Nephron progenitor cell (in vitro differentiated cells): ENCODE measurements at regions not wholly inside any gene's neighbourhood (a gene's known extent, or its start where the extent isn't known, plus 50 kb on each side); places are given as distances from the start of the nearest gene placed in this dataset.

Experiments used
- DNase-seq: peaks from one replicate; pipeline ENCODE4 v3.0.0; 2021
- H3K27ac Mint-ChIP-seq: 2 replicates; pipeline ENCODE4 v1.8.0; 2021; ENCODE audit warnings: mild to moderate bottlenecking, moderate library complexity, mixed read lengths
- H3K27me3 Mint-ChIP-seq: 2 replicates; pipeline ENCODE4 v1.8.0; 2021; ENCODE audit warnings: mild to moderate bottlenecking, low read depth, mixed read lengths; ENCODE audit not compliant: poor library complexity
- H3K36me3 Mint-ChIP-seq: 2 replicates; pipeline ENCODE4 v1.8.0; 2021; ENCODE audit warnings: low read depth, mixed read lengths
- H3K4me1 Mint-ChIP-seq: 2 replicates; pipeline ENCODE4 v1.8.0; 2021; ENCODE audit warnings: mixed read lengths
- H3K4me3 Mint-ChIP-seq: 2 replicates; pipeline ENCODE4 v1.8.0; 2021; ENCODE audit warnings: mild to moderate bottlenecking, moderate library complexity, mixed read lengths
- H3K9me3 Mint-ChIP-seq: 2 replicates; pipeline ENCODE4 v1.8.0; 2021; ENCODE audit warnings: mild to moderate bottlenecking, moderate library complexity, mixed read lengths
- CTCF ChIP-seq: fragments of 200-600 bp; sonication (generic); IDR thresholded peaks from 2 replicates; pipeline ENCODE4 v1.5.0; 2021; ENCODE audit warnings: antibody characterized with exemption

DNA sequence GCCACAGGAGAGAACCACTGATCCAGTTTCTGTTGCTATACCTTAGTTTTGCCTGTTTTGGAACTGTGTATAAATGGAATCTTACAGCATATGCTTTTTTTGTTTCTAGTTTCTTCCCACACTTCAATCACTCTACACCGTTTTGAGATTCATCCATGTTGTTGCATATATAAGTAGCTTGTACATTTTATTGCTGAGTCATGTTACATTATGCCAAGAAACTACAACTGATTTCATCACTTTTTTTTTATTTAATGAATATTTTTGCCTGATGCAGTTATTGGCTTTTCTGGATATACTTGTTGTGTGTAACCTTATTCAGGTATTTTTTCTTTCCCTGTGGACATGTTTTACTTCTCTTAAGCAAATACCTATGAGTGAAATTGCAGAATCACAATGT, 1135.9 kb downstream of the RAPGEF2 start:
- no peaks in the 10 kb centered on the region for H3K27me3 Mint-ChIP-seq
- no peaks in the 10 kb centered on the region for H3K36me3 Mint-ChIP-seq
- H3K27ac Mint-ChIP-seq: no peak overlapping the region
- TF ChIP-seq CTCF: no peak
- DNase-seq: no peak
- H3K4me3 Mint-ChIP-seq: no peak overlapping the region
- H3K9me3 Mint-ChIP-seq: no peaks in the 10 kb centered on the region
- H3K4me1 Mint-ChIP-seq: no peaks in the 10 kb centered on the region

DNA sequence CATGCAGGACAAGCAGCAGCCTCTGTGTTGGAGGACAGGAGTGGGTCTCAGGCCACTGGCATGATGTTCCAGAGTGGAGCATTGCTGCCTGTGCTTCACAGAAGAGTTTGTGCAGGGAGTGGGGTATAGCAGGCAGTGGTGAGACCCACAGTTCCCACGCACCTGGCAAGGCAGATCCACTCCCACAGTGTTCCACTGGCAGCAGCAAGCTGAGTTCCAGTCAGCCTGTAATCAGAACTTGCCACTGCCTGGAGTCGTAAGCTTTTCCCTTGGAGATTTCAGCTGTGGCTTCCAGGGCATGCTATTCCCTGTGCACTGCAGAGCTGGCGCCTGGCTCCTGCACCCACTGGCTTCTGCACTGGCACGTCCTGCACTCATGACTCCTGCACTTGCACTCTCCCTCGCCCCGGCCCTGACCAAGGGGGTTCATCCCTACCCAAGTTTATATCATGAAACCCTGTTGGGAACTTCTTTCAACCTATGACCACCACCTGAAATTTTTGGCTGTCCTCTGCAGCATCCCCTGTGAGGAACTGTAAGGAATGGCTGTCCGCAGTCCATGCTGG, 1144.3 kb downstream of the RAPGEF2 start:
- no peaks in the 10 kb centered on the region for H3K36me3 Mint-ChIP-seq
- no peaks in the 10 kb centered on the region for H3K4me1 Mint-ChIP-seq
- peaks cover 3% of the 10 kb centered on the region for H3K27me3 Mint-ChIP-seq
- no peak overlapping the region for H3K27ac Mint-ChIP-seq
- no peak for TF ChIP-seq CTCF
- no peak for DNase-seq
- no peaks in the 10 kb centered on the region for H3K9me3 Mint-ChIP-seq
- no peak overlapping the region for H3K4me3 Mint-ChIP-seq

DNA sequence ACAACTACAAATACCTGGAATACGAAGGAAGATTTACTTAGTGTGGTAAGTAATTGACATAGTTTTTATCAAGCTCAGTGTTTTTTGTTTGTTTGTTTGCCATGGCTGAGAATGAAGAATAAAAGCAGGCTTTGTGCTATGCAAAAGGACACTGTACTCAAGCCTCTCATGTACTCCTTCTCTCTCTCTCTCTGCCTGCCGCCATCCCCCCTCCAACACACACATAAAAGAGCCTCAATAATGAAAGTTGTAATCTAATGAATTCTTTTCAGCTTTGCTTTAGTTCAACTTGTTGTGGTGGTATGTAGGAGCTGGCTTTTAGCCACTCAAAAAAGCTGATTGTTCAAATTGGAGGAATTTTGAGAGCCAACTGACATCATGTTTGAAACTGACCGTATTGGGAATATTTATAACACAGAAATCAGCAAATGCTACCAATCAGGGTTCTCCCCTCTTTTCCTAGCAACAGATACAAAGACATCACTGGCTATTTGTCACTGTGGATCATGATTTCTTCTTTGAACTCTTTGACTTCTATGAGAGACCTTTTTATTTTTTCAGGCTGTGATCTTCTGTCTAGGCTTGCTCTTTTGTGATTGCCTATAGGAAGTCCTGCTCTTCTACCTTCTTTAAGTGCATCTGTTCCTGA, 1148.8 kb downstream of the RAPGEF2 start:
- Mint-ChIP-seq H3K4me3 (no peak overlapping the region), H3K9me3 (no peaks in the 10 kb centered on the region), H3K27ac (no peak overlapping the region), H3K4me1 (no peaks in the 10 kb centered on the region), H3K27me3 (peaks cover 3% of the 10 kb centered on the region), H3K36me3 (no peaks in the 10 kb centered on the region)
- no peak for DNase-seq
- no peak for TF ChIP-seq CTCF

DNA sequence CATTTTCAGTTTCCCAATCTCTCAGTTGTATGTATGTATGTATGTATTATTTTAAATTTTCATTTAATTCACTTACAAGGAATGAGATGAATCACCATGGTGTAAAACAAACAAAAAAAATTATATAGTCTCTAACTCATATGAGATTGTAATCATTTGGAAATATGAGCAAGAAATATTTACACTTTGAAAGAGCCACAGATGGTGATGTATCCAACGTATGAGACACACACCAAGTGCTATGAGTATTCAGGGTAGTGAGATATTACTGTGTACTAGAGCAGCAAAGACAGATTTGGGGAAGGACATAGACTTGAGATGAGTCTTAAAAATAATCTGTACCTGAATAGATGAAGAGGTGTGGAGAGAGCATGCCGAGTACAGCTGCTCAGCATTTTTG, 1154.4 kb downstream of the RAPGEF2 start:
- Mint-ChIP-seq H3K27ac (no peak overlapping the region), H3K27me3 (no peaks in the 10 kb centered on the region), H3K36me3 (no peaks in the 10 kb centered on the region), H3K4me1 (no peaks in the 10 kb centered on the region), H3K4me3 (no peak overlapping the region), H3K9me3 (no peaks in the 10 kb centered on the region)
- TF ChIP-seq CTCF: no peak
- no peak for DNase-seq

DNA sequence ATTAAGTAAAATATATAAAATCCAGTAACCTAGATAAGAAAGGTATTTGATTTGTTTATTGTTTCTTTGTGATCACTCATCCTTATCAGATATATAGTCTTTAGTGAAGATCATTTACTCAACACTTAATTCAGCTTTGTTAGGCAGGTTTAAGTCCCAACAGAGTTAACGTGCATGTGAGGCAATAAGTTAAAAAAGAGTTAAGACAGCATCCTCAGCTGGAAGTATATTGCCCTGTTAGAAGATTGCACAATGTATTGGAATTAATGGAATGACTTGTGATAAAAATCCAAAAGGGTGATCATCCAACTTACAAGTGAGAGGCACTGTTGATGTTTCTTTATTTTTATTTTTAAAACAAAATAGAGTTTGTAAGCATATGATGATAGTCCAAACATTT, 1162.1 kb downstream of the RAPGEF2 start:
- no peak for TF ChIP-seq CTCF
- no peaks in the 10 kb centered on the region for H3K36me3 Mint-ChIP-seq
- H3K27ac Mint-ChIP-seq: no peak overlapping the region
- no peaks in the 10 kb centered on the region for H3K27me3 Mint-ChIP-seq
- no peak for DNase-seq
- H3K4me3 Mint-ChIP-seq: no peak overlapping the region
- peaks cover 6% of the 10 kb centered on the region for H3K9me3 Mint-ChIP-seq
- no peaks in the 10 kb centered on the region for H3K4me1 Mint-ChIP-seq

GRCh38 chr4:160265836-160266235, 1163.0 kb downstream of the RAPGEF2 start:
- no peaks in the 10 kb centered on the region for H3K4me1 Mint-ChIP-seq
- H3K27me3 Mint-ChIP-seq: no peaks in the 10 kb centered on the region
- no peak overlapping the region for H3K4me3 Mint-ChIP-seq
- no peak for TF ChIP-seq CTCF
- H3K9me3 Mint-ChIP-seq: peaks cover 6% of the 10 kb centered on the region
- H3K36me3 Mint-ChIP-seq: no peaks in the 10 kb centered on the region
- no peak for DNase-seq
- H3K27ac Mint-ChIP-seq: no peak overlapping the region
